Suprapubic skin (tissue), 4 donors: ENCODE measurements at regions not wholly inside any gene's neighbourhood (a gene's known extent, or its start where the extent isn't known, plus 50 kb on each side); places are given as distances from the start of the nearest gene placed in this dataset.

ENCODE experiments used
- DNase-seq, 2 donors: peaks; one replicate each; pipeline ENCODE4 v3.0.0-alpha.2; 2019; ENCODE audit warnings: low spot score in 2 of 2
- H3K27ac ChIP-seq: fragments of 200-600 bp; sonication (generic); one replicate; pipeline ENCODE4 v1.5.1; 2019
- H3K27me3 ChIP-seq: fragments of 200-600 bp; sonication (generic); one replicate; pipeline ENCODE4 v1.5.1; 2019
- H3K36me3 ChIP-seq: fragments of 200-600 bp; sonication (generic); one replicate; pipeline ENCODE4 v1.5.1; 2019
- H3K4me1 ChIP-seq: fragments of 200-600 bp; sonication (generic); one replicate; pipeline ENCODE4 v1.5.1; 2019
- H3K4me3 ChIP-seq: fragments of 200-600 bp; sonication (generic); one replicate; pipeline ENCODE4 v1.5.1; 2019; ENCODE audit warnings: mild to moderate bottlenecking
- H3K9me3 ChIP-seq: fragments of 200-600 bp; sonication (generic); one replicate; pipeline ENCODE4 v1.5.1; 2019
- EP300 ChIP-seq: sonication (generic); formaldehyde crosslinking; IDR thresholded peaks from one replicate; pipeline ENCODE4 v1.6.1; 2017; ENCODE audit warnings: antibody characterized with exemption
- POLR2A ChIP-seq, 2 donors: fragments of 450-650 bp; IDR thresholded peaks; one replicate each; pipeline ENCODE4 v1.6.1; 2017; ENCODE audit warnings: antibody characterized with exemption in 2 of 2, mild to moderate bottlenecking in 2 of 2, moderate library complexity in 2 of 2
- POLR2AphosphoS5 ChIP-seq, 3 donors: sonication (generic); formaldehyde crosslinking; IDR thresholded peaks; one replicate each; pipeline ENCODE4 v1.6.1; 2017; ENCODE audit warnings: antibody characterized with exemption in 3 of 3
- WGBS: methylation state at CpG from one replicate; pipeline ENCODE4 v1.1.5; 2018; 5-methylcytosine and 5-hydroxymethylcytosine counted together
- TF ChIP-seq, protein P1 (sequence below), 2 donors: fragments of 200-600 bp in 1 of 2; fragments of 450-650 bp in 1 of 2; sonication (generic) in 1 of 2; IDR thresholded peaks; one replicate each; pipeline ENCODE4 v1.5.1; 2016 to 2019; ENCODE audit warnings: antibody characterized with exemption in 2 of 2, mild to moderate bottlenecking in 1 of 2, moderate library complexity in 1 of 2

DNA sequence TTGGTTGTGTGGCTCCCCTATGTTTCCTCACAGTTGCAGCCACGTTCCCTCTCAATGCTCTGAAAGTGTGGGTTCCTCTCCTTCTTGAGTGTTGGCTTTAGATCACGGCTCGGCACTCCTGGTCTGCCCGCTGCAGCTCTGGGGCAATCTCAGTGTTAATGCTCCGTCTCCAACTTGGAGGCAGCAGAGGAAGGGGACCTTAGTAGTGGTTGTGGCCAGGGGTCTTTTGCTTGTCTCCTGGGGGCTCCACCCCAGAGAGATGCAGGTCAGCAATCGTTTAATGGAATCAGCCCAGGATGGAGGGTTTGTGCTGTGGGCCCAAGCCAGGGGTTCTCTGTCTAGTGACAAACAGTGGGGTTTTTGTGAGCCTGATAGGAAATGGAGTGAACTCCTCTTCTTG is 849.4 kb upstream of the DIAPH2 start:
- no peak for DNase-seq
- WGBS = 90% methylated on average over 5 of the region's 6 CpGs
- H3K4me1 ChIP-seq = no peaks in the 10 kb centered on the region
- no peak overlapping the region for H3K27ac ChIP-seq
- TF ChIP-seq, protein P1, sequence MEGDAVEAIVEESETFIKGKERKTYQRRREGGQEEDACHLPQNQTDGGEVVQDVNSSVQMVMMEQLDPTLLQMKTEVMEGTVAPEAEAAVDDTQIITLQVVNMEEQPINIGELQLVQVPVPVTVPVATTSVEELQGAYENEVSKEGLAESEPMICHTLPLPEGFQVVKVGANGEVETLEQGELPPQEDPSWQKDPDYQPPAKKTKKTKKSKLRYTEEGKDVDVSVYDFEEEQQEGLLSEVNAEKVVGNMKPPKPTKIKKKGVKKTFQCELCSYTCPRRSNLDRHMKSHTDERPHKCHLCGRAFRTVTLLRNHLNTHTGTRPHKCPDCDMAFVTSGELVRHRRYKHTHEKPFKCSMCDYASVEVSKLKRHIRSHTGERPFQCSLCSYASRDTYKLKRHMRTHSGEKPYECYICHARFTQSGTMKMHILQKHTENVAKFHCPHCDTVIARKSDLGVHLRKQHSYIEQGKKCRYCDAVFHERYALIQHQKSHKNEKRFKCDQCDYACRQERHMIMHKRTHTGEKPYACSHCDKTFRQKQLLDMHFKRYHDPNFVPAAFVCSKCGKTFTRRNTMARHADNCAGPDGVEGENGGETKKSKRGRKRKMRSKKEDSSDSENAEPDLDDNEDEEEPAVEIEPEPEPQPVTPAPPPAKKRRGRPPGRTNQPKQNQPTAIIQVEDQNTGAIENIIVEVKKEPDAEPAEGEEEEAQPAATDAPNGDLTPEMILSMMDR (IDR thresholded peaks at IDR 0.05) = no peak
- TF ChIP-seq POLR2A (IDR thresholded peaks at IDR 0.05) (no peak), EP300 (no peak), POLR2AphosphoS5 (IDR thresholded peaks at IDR 0.05) (no peak)
- no peaks in the 10 kb centered on the region for H3K27me3 ChIP-seq
- no peak overlapping the region for H3K4me3 ChIP-seq
- H3K9me3 ChIP-seq = no peaks in the 10 kb centered on the region
- no peaks in the 10 kb centered on the region for H3K36me3 ChIP-seq

DNA sequence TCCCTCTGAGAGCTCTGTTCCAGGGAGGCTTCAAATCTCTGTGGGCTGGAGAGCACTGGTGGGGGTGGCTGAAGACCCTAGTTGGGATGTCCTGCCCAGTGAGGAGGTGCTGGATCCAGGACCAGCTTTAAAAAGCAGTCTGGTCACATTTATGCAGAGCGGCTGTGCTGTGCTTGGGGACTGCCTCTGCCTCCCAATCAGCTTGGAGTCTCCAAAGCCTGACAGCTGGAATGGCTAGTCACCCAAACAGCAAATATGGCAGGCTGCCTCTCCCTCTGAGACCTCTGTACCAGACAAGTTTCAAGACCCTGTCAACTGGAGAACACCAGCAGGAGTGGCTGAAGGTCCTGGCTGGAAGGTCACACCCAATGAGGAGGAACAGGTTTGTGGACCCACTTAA is 848.1 kb upstream of the DIAPH2 start:
- DNase-seq = no peak
- Histone ChIP-seq H3K36me3 (no peaks in the 10 kb centered on the region), H3K4me3 (no peak overlapping the region), H3K4me1 (no peaks in the 10 kb centered on the region), H3K9me3 (no peaks in the 10 kb centered on the region), H3K27me3 (no peaks in the 10 kb centered on the region), H3K27ac (no peak overlapping the region)
- TF ChIP-seq POLR2AphosphoS5 (IDR thresholded peaks at IDR 0.05) (no peak), POLR2A (IDR thresholded peaks at IDR 0.05) (no peak), EP300 (no peak)
- TF ChIP-seq, protein P1 (IDR thresholded peaks at IDR 0.05) = no peak
- no CpG with 5 or more reads among the region's 1 CpG for WGBS

DNA sequence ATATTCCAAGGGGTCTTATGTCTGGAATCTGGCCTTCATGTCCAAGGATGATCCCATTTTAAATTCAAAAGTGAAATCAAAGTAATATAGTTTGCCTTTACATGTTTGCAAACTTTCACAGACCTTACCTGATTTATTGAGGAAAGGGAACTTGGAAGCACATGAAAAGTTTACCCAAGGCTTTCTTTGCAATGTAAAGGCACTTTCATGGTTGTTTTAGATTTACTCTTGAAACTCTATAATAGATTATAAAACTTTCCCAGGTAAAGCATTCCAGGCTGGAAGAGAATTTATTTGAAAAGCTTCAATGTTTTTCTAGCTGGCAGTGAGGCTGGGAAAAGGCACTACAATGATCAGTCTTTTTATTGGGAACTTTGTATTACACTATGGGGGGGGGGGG is 842.8 kb upstream of the DIAPH2 start:
- H3K4me3 ChIP-seq = no peak overlapping the region
- no peak overlapping the region for H3K27ac ChIP-seq
- H3K4me1 ChIP-seq = no peaks in the 10 kb centered on the region
- H3K36me3 ChIP-seq = no peaks in the 10 kb centered on the region
- no peaks in the 10 kb centered on the region for H3K9me3 ChIP-seq
- TF ChIP-seq POLR2A (IDR thresholded peaks at IDR 0.05) (no peak), POLR2AphosphoS5 (IDR thresholded peaks at IDR 0.05) (no peak), EP300 (no peak)
- TF ChIP-seq, protein P1 (IDR thresholded peaks at IDR 0.05) = no peak
- no peak for DNase-seq
- no peaks in the 10 kb centered on the region for H3K27me3 ChIP-seq

DNA sequence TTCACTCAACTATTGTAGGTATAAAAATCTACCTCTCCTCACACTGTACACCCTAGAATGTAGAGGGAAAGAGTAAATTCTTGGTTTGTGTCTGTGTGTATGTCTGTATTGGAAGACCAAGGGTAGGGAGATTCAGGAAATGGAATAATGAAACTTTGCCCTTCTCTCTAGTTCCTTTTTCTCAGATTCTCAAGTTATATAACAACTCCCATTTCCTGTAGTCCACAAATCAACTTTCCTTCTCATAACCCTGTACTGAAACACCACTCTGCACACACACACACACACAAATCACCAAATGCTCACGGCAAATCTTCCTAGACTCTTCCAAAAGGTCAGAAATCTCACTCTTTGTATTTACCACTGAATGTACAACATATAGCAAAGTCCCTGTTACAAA is 824.5 kb upstream of the DIAPH2 start:
- H3K36me3 ChIP-seq = no peaks in the 10 kb centered on the region
- H3K4me1 ChIP-seq = no peaks in the 10 kb centered on the region
- 85% methylated on average over 1 of the region's 1 CpG for WGBS
- no peak overlapping the region for H3K27ac ChIP-seq
- no peaks in the 10 kb centered on the region for H3K27me3 ChIP-seq
- TF ChIP-seq, protein P1 (IDR thresholded peaks at IDR 0.05) = no peak
- no peak for TF ChIP-seq POLR2AphosphoS5 (IDR thresholded peaks at IDR 0.05)
- no peak for TF ChIP-seq EP300
- DNase-seq = no peak
- no peak overlapping the region for H3K4me3 ChIP-seq
- H3K9me3 ChIP-seq = no peaks in the 10 kb centered on the region

DNA sequence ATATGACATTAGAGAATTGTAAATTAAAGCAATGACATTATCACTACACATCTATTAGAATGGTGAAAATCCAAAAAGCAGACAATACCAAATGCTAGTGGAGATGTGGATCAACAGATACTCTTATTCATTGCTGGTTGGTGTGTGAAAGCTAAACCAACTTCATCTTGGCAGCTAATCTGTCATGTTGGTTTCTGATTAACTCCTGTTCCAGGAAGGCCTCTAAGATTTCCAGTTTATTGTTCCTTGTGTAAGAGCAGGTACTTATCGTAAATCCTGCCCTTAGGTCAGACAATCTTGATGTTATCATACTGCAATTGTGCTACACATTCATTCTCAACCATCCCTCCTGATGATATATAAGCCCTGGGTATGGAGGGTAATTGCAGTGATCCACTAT is 809.0 kb upstream of the DIAPH2 start:
- H3K36me3 ChIP-seq = no peaks in the 10 kb centered on the region
- H3K27ac ChIP-seq = no peak overlapping the region
- no peaks in the 10 kb centered on the region for H3K4me1 ChIP-seq
- H3K27me3 ChIP-seq = no peaks in the 10 kb centered on the region
- no peaks in the 10 kb centered on the region for H3K9me3 ChIP-seq
- no peak overlapping the region for H3K4me3 ChIP-seq
- WGBS = 38% methylated on average over 1 of the region's 1 CpG
- no peak for TF ChIP-seq POLR2A (IDR thresholded peaks at IDR 0.05)
- TF ChIP-seq, protein P1 (IDR thresholded peaks at IDR 0.05) = no peak
- no peak for TF ChIP-seq POLR2AphosphoS5 (IDR thresholded peaks at IDR 0.05)
- TF ChIP-seq EP300 = no peak
- no peak for DNase-seq
